GM12892 (cell line): ENCODE measurements at regions not wholly inside any gene's neighbourhood (a gene's known extent, or its start where the extent isn't known, plus 50 kb on each side); places are given as distances from the start of the nearest gene placed in this dataset.
"Not testable (repeated sequence)": the region's sequence is repeated elsewhere in the genome, so short reads cannot be mapped to it uniquely, and the experiment has no call there.

Experiments used
- DNase-seq: peaks from one replicate; pipeline ENCODE4 v3.0.0; 2011; ENCODE audit not compliant: insufficient read length
- FAIRE-seq: peaks from 2 replicates; lab custom pipeline; 2011; peaks lifted over from hg19 to GRCh38; lab: Jason Lieb, UNC
- POLR2A ChIP-seq: IDR thresholded peaks from 2 replicates; pipeline ENCODE4 v1.6.1; 2011; ENCODE audit warnings: low read depth, low read length, control low read depth
- POLR2AphosphoS5 ChIP-seq: IDR thresholded peaks from 2 replicates; pipeline ENCODE4 v1.6.1; 2011; ENCODE audit warnings: low read depth, low read length, control low read depth
- TAF1 ChIP-seq: IDR thresholded peaks from 2 replicates; pipeline ENCODE4 v1.6.1; 2011; ENCODE audit warnings: low read depth, mild to moderate bottlenecking, control low read depth, low read length, borderline replicate concordance

- TF ChIP-seq POLR2A (no peak), TAF1 (no peak), POLR2AphosphoS5 (no peak)
- DNase-seq (no peak), FAIRE-seq (no peak)
These were observed 466.3 kb downstream of the CD83 start for GRCh38 chr6:14583826-14584225.

- no peak for TF ChIP-seq POLR2AphosphoS5
- no peak for TF ChIP-seq TAF1
- TF ChIP-seq POLR2A: no peak
- no peak for FAIRE-seq
These were observed 466.9 kb downstream of the CD83 start for GRCh38 chr6:14584450-14584849.

GRCh38 chr6:14585689-14586088, 468.1 kb downstream of the CD83 start:
- TF ChIP-seq POLR2AphosphoS5 (no peak), TAF1 (no peak)
- DNase-seq (no peak), FAIRE-seq (no peak)

More at GRCh38 chr6:14584450-14584849, 466.9 kb downstream of the CD83 start:
- no peak for DNase-seq

- TF ChIP-seq POLR2A: no peak
- no peak for TF ChIP-seq TAF1
- FAIRE-seq (no peak), DNase-seq (no peak)
These were observed 471.6 kb downstream of the CD83 start for GRCh38 chr6:14589175-14589574.

- TF ChIP-seq POLR2A (no peak), TAF1 (no peak), POLR2AphosphoS5 (no peak)
- no peak for FAIRE-seq
- DNase-seq: no peak
These were observed 473.0 kb downstream of the CD83 start for GRCh38 chr6:14590586-14590985.

- no peak for TF ChIP-seq TAF1
- no peak for TF ChIP-seq POLR2A
- TF ChIP-seq POLR2AphosphoS5: no peak
- FAIRE-seq: no peak
- DNase-seq: no peak
These were observed 474.4 kb downstream of the CD83 start for GRCh38 chr6:14591998-14592397.

GRCh38 chr6:14593286-14593685, 475.7 kb downstream of the CD83 start:
- TF ChIP-seq POLR2A (no peak), POLR2AphosphoS5 (no peak), TAF1 (no peak)
- FAIRE-seq: no peak
- DNase-seq: no peak

GRCh38 chr6:14595751-14596150, 478.2 kb downstream of the CD83 start:
- DNase-seq (no peak), FAIRE-seq (no peak)
- TF ChIP-seq TAF1 (no peak), POLR2AphosphoS5 (no peak), POLR2A (no peak)

- DNase-seq: no peak
- TF ChIP-seq POLR2AphosphoS5 (no peak), TAF1 (no peak), POLR2A (no peak)
- no peak for FAIRE-seq
These were observed 478.8 kb downstream of the CD83 start for GRCh38 chr6:14596410-14596809.

- no peak for FAIRE-seq
These were observed 479.5 kb downstream of the CD83 start for GRCh38 chr6:14597090-14597489.

GRCh38 chr6:14598017-14598864, 480.7 kb downstream of the CD83 start:
- FAIRE-seq (no peak), DNase-seq (no peak)
- no peak for TF ChIP-seq POLR2A
- no peak for TF ChIP-seq TAF1
- TF ChIP-seq POLR2AphosphoS5: no peak

More at GRCh38 chr6:14597090-14597489, 479.5 kb downstream of the CD83 start:
- TF ChIP-seq POLR2A (no peak), TAF1 (no peak), POLR2AphosphoS5 (no peak)
- DNase-seq: no peak

- FAIRE-seq, DNase-seq: not testable (repeated sequence)
These were observed 482.7 kb downstream of the CD83 start for GRCh38 chr6:14600306-14600705.
